ENCODE measurements at regions not wholly inside any gene's neighbourhood (a gene's known extent, or its start where the extent isn't known, plus 50 kb on each side); places are given as distances from the start of the nearest gene placed in this dataset.

GRCh38 chr4:13704761-13705160 is 77.2 kb upstream of the BOD1L1 start:
- no peak overlapping the region for H4K8ac ChIP-seq (ENCODE audit: extremely low read depth, insufficient read depth, low read length)
- no peak overlapping the region for H2BK20ac ChIP-seq (ENCODE audit: low read length)
- TF ChIP-seq TCF12 (IDR thresholded peaks at IDR 0.05; ENCODE audit: low read depth, low read length) (no peak), SRF (IDR thresholded peaks at IDR 0.05; ENCODE audit: low read depth, low read length) (no peak), SIX5 (IDR thresholded peaks at IDR 0.05; ENCODE audit: low read depth, low read length) (no peak), RNF2 (IDR thresholded peaks at IDR 0.05; ENCODE audit: borderline replicate concordance, low read depth, low read length, missing control alignments, poor library complexity, severe bottlenecking) (no peak), CBX5 (IDR thresholded peaks at IDR 0.05; ENCODE audit: low read depth, low read length) (no peak), MAFK (IDR thresholded peaks at IDR 0.05; ENCODE audit: low read depth, low read length) (no peak), ATF3 (IDR thresholded peaks at IDR 0.05; ENCODE audit: insufficient read depth, low read depth, low read length) (no peak), RAD21 (IDR thresholded peaks at IDR 0.05 in 1 of 2, conservative IDR thresholded peaks at IDR 0.05 in 1 of 2; ENCODE audit: low read depth in 2 of 2, low read length in 2 of 2) (no peak), RFX5 (IDR thresholded peaks at IDR 0.05; ENCODE audit: borderline replicate concordance, low read depth, low read length) (no peak), GABPA (IDR thresholded peaks at IDR 0.05; ENCODE audit: borderline replicate concordance, insufficient read depth, low read length) (no peak), EGR1 (IDR thresholded peaks at IDR 0.05; ENCODE audit: borderline replicate concordance, low read depth, low read length) (no peak), NRF1 (IDR thresholded peaks at IDR 0.05; ENCODE audit: low read depth, low read length) (no peak)
- no peaks in the 10 kb centered on the region for H3K9me3 ChIP-seq (ENCODE audit: insufficient read depth in 2 of 2, low read depth in 1 of 2, low read length in 1 of 2)
- no peaks in the 10 kb centered on the region for H3K23me2 ChIP-seq (ENCODE audit: low read depth, low read length)
- no peak overlapping the region for H3K14ac ChIP-seq (ENCODE audit: insufficient read length)
- no peaks in the 10 kb centered on the region for H3K79me1 ChIP-seq (ENCODE audit: low read depth, low read length)
- H2AFZ ChIP-seq (ENCODE audit: low read length) = no peak overlapping the region
- H4K5ac ChIP-seq (ENCODE audit: insufficient read length, low read depth, low read length) = no peak overlapping the region
- H3K4me2 ChIP-seq (ENCODE audit: insufficient read depth in 1 of 2, low read depth in 2 of 2, low read length in 2 of 2) = no peak overlapping the region
- H2BK12ac ChIP-seq (ENCODE audit: low read depth, low read length) = no peak overlapping the region
- CTCF ChIA-PET (ENCODE audit: partially characterized antibody) = interaction anchor here (0.6 to 1.8 kb wide), 2 partner anchors 50 to 548 kb away, joined by 4 to 5 read pairs; no protein-coding TSS in a partner anchor
- H3K36me3 ChIP-seq (ENCODE audit: control insufficient read depth in 2 of 4, insufficient read depth in 4 of 4, low read length in 3 of 4) = no peaks in the 10 kb centered on the region
- no peak overlapping the region for H3K4me3 ChIP-seq (ENCODE audit: extremely low read depth in 1 of 4, insufficient read depth in 2 of 4, low read depth in 3 of 4, low read length in 4 of 4)
- no peaks in the 10 kb centered on the region for H3K4me1 ChIP-seq (replicated peaks in 1 of 4; ENCODE audit: control insufficient read depth in 3 of 4, insufficient read depth in 4 of 4, low read length in 3 of 4)
- H3K27ac ChIP-seq (ENCODE audit: low read depth, low read length) = no peak overlapping the region
- no peak overlapping the region for H3K56ac ChIP-seq (replicated peaks; ENCODE audit: insufficient read length, low read depth, low read length)
- no peak overlapping the region for H2BK15ac ChIP-seq (ENCODE audit: low read length)
- no peaks in the 10 kb centered on the region for H4K20me1 ChIP-seq (replicated peaks in 1 of 2; ENCODE audit: control insufficient read depth in 1 of 2, insufficient read depth in 2 of 2, low read length in 2 of 2)
- no peak overlapping the region for H3K4ac ChIP-seq (replicated peaks; ENCODE audit: insufficient read length, low read depth, low read length)
- H2AK5ac ChIP-seq (ENCODE audit: low read depth, low read length) = no peak overlapping the region
- H2BK5ac ChIP-seq (ENCODE audit: low read depth, low read length) = no peak overlapping the region
- DNase-seq (ENCODE audit: low read depth in 1 of 2, low spot score in 2 of 2) (no peak), FAIRE-seq (no peak)
- POLR2A ChIA-PET (ENCODE audit: partially characterized antibody) = no interaction called here
- no peak overlapping the region for H2BK120ac ChIP-seq (replicated peaks; ENCODE audit: low read depth, low read length)
- no peak overlapping the region for H3K18ac ChIP-seq (ENCODE audit: extremely low read depth, low read length)
- no peak overlapping the region for H3K23ac ChIP-seq (ENCODE audit: insufficient read length)
- H4K91ac ChIP-seq (replicated peaks; ENCODE audit: insufficient read length, low read length) = no peak overlapping the region
- H3K9ac ChIP-seq (replicated peaks in 1 of 4; ENCODE audit: extremely low read depth in 1 of 4, low read depth in 3 of 4, low read length in 3 of 4) = no peak overlapping the region
- no peaks in the 10 kb centered on the region for H3K27me3 ChIP-seq (replicated peaks in 1 of 4; ENCODE audit: control insufficient read depth in 3 of 4, extremely low read depth in 1 of 4, insufficient read depth in 3 of 4, low read length in 3 of 4)
- no peaks in the 10 kb centered on the region for H3K79me2 ChIP-seq (ENCODE audit: control insufficient read depth in 1 of 2, insufficient read depth in 2 of 2, low read length in 2 of 2)

Data from H1 (cell line).